ENCODE measurements at regions not wholly inside any gene's neighbourhood (a gene's known extent, or its start where the extent isn't known, plus 50 kb on each side); places are given as distances from the start of the nearest gene placed in this dataset.
"Not testable (repeated sequence)": the region's sequence is repeated elsewhere in the genome, so short reads cannot be mapped to it uniquely, and the experiment has no call there.

- DNase-seq (ENCODE audit: low read depth) = not testable (repeated sequence)
These were observed 107.1 kb upstream of the TP53BP2 start for GRCh38 chr1:223952801-223953200.

- not testable (repeated sequence) for DNase-seq (ENCODE audit: low read depth)
These were observed 105.8 kb upstream of the TP53BP2 start for GRCh38 chr1:223951551-223951950.

GRCh38 chr1:223949944-223950343 is 104.2 kb upstream of the TP53BP2 start:
- not testable (repeated sequence) for DNase-seq (ENCODE audit: low read depth)

DNA sequence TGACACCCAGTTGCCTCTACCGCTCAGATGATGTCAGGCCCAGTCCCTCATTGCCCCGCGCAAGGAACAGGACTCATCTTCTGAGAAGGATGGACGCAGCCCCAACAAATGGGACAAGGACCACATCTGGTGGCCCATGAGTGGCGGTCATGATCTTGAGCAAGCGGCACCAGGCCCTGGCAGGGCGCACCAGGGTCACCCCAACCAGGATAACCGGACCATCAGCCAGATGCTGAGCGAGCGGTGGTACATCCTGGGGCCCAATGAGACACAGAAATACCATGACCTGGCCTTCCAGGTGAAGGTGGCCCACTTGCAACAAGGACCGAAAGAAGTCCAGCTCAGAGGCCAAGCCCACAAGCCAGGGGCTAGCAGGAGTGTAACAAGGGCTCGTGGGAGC is 102.3 kb upstream of the TP53BP2 start:
- not testable (repeated sequence) for DNase-seq (ENCODE audit: low read depth)

DNA sequence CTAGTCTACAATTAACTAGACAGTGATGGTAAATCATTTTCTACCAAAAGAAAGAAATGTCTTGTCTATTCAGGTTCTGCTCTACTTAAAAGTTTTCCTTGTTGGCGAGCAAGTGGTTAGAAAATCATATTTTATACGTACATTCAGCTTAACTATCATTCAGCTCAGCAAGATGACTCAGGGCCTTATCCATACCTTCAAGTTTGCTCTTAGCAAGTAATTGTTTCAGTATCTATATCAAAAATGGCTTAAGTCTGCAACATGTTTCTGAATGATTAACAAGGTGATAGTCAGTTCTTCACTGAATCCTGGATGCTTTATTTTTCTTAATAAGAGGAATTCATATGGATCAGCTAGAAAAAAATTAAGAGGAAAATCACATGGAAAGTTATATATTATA is 90.8 kb upstream of the TP53BP2 start:
- not testable (repeated sequence) for DNase-seq (ENCODE audit: low read depth)

GRCh38 chr1:223931476-223931875 is 85.7 kb upstream of the TP53BP2 start:
- DNase-seq (ENCODE audit: low read depth) = not testable (repeated sequence)

- DNase-seq (ENCODE audit: low read depth) = not testable (repeated sequence)
These were observed 75.1 kb upstream of the TP53BP2 start for GRCh38 chr1:223920805-223921204.

- DNase-seq (ENCODE audit: low read depth) = not testable (repeated sequence)
These were observed 69.7 kb upstream of the TP53BP2 start for GRCh38 chr1:223915476-223915875.

GRCh38 chr1:223913715-223914114 is 68.0 kb upstream of the TP53BP2 start:
- not testable (repeated sequence) for DNase-seq (ENCODE audit: low read depth)

DNA sequence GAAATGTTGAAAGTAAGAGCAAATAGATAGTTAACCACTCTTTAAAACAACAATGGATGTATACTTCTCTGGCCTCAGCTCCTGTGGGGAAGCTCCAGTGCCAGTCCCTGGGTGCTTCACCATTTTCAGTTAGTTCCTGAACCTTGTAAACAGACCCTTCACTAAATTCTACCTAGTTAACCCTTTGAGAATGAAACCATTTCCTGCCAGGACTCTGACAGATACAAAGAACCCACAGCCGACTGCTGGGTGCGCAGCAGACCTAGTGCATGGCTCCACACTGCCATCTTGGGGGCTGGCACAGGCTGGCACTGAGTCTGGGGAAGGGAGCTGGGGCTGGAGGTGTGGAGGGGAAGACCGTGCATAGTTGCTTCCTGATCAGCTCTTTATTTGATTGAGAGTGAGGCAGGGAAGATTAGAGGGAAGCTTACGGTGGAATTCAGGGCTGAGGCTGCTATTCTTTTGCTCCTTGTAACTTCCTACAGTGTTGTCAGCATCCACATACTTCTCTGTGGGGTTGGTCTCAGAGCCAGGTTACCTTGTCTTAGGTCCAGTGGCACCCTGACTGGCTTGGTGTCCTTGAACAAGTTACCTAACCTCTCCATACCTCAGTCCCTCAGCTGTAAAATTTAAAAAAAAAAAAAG is 62.3 kb upstream of the TP53BP2 start:
- DNase-seq (ENCODE audit: low read depth) = not testable (repeated sequence)

DNA sequence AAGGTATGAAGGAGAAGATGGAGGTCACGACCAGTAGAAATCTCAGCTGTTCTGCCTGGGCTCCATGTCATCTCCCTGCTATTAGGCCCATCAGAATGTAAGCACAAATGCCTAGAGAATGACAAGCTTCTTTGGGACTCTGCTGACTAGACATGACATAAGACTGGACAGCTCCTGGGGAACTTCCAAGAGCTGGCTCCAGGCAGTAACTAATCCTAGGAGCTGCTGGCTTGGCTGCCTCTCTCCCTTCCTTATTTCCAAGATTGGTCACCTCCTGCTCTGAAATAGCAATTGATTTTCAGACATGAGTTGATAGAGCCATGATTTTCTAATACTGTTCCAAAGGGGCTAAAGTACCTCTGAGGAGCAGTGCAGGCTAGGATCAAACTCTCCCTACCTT is 57.5 kb upstream of the TP53BP2 start:
- DNase-seq (ENCODE audit: low read depth) = not testable (repeated sequence)

DNA sequence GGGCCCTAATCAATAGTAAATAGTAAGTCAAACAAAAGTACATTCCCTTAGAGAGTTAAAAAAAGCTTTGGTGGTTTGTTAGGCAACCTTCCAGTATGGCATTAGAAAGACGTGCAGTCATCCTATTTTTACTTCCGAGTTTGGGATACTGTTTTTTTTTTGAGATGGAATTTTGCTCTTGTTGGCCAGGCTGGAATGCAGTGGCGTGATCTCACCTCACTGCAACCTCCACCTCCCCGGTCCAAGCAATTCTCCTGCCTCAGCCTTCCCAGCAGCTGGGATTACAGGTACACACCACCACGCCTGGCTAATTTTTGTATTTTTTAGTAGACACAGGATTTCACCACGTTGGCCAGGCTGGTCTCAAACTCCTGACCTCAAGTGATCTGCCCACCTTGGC is 54.0 kb upstream of the TP53BP2 start:
- not testable (repeated sequence) for DNase-seq (ENCODE audit: low read depth)

- DNase-seq (ENCODE audit: low read depth) = not testable (repeated sequence)
These were observed 51.4 kb upstream of the TP53BP2 start for GRCh38 chr1:223897097-223897496.

DNA sequence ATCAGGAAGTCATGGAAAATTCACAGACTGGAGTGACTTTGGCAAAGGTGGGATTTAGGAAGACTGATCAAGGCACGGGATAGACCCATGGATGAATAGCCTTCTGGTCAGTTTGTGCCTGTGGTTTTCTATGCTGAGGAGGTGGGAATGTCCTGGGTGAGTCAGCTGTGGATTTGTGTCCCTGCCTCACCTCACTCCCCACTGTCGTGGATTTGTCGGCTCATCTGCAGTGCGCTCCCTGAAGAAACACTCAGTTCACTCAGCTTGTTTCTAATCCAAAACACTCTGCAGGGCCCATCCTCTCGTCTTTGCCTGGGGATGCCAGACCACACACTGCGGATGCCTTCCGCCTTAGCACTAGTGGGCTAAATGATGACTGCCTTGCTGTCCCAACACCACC is 50.2 kb upstream of the TP53BP2 start:
- not testable (repeated sequence) for DNase-seq (ENCODE audit: low read depth)
